OCI-LY3 (cell line): ENCODE measurements at regions not wholly inside any gene's neighbourhood (a gene's known extent, or its start where the extent isn't known, plus 50 kb on each side); places are given as distances from the start of the nearest gene placed in this dataset.

Experiments used
- H2AFZ ChIP-seq: fragments of 200-600, 300-600 bp; shearing (Covaris generic); 2 replicates; pipeline ENCODE4 v1.6.0; 2014; ENCODE audit warnings: antibody characterized with exemption, low read depth, low read length
- H3K27ac ChIP-seq: fragments of 200-600, 300-600 bp; sonication (generic); 2 replicates; pipeline ENCODE4 v1.5.1; 2014; ENCODE audit warnings: mild to moderate bottlenecking, low read length, moderate library complexity, mixed read lengths
- H3K27me3 ChIP-seq: fragments of 200-600, 300-600 bp; sonication (generic); 2 replicates; pipeline ENCODE4 v1.6.1; 2014; ENCODE audit warnings: low read depth, low read length, mixed read lengths
- H3K36me3 ChIP-seq: fragments of 200-600, 300-600 bp; sonication (generic); replicated peaks from 2 replicates; pipeline ENCODE3; 2014; ENCODE audit warnings: low read depth, low read length, mixed read lengths
- H3K4me1 ChIP-seq: fragments of 300-600, 200-600 bp; sonication (generic); 2 replicates; pipeline ENCODE4 v1.6.1; 2014; ENCODE audit warnings: low read length, mixed read lengths
- H3K4me2 ChIP-seq: fragments of 200-600, 300-600 bp; sonication (generic); 2 replicates; pipeline ENCODE4 v1.6.1; 2014; ENCODE audit warnings: low read length, mixed read lengths
- H3K4me3 ChIP-seq: fragments of 300-600, 200-600 bp; sonication (generic); 2 replicates; pipeline ENCODE4 v1.5.1; 2014; ENCODE audit warnings: antibody characterized with exemption, mild to moderate bottlenecking, low read length, moderate library complexity
- H3K79me2 ChIP-seq: fragments of 300-600, 200-600 bp; shearing (Covaris generic); 2 replicates; pipeline ENCODE4 v1.6.1; 2014; ENCODE audit warnings: mild to moderate bottlenecking, low read length, mixed read lengths
- H3K9ac ChIP-seq: fragments of 300-600, 200-600 bp; shearing (Covaris generic); 2 replicates; pipeline ENCODE4 v1.6.0; 2014; ENCODE audit warnings: mild to moderate bottlenecking, low read length, moderate library complexity
- H3K9me3 ChIP-seq: fragments of 200-600, 300-600 bp; shearing (Covaris generic); 2 replicates; pipeline ENCODE4 v1.6.1; 2014; ENCODE audit warnings: low read length, mixed read lengths; ENCODE audit not compliant: insufficient read depth
- H4K20me1 ChIP-seq: fragments of 200-600, 300-600 bp; sonication (generic); 2 replicates; pipeline ENCODE4 v1.6.1; 2016; ENCODE audit warnings: low read length, mixed read lengths; ENCODE audit not compliant: insufficient read depth
- EZH2phosphoT487 ChIP-seq: fragments of 200-600 bp; shearing (Covaris generic); IDR thresholded peaks from 2 replicates; pipeline ENCODE4 v1.6.1; 2018; ENCODE audit warnings: antibody characterized with exemption, mixed run types, low read depth
- TF ChIP-seq, protein P1 (sequence below): fragments of 200-600, 300-600 bp; sonication (generic); IDR thresholded peaks from 2 replicates; pipeline ENCODE4 v1.5.1; 2014; ENCODE audit warnings: antibody characterized with exemption, low read length, low read depth

DNA sequence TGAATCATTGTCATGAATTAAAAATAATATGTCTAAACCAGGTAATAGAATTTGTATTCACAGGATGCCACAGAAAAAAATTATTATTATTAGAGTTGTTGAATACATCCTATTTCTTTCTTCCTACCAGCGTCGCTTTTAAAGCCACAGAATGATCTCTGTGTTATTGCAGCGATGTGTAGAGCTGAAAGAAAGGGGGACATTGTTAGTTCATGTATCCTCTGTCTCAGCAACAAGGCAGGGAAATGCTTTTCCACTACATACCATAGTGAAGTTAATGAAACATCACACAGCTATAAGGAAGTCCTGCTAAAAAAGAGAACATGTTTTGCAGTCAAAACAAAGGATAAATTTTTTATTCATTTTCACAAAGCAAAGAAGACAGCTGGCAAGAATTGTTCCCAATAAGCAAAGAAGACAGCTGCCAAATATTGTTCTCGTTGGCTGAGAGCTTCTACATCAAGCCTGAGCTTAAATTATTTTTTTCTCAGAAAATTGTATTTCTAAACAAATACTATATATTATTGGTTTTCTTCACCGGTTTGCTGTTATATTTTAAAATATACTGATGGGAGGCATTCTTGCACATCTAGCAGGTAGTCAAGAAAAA is 1234.4 kb downstream of the SUCLG1 start:
- Histone ChIP-seq H3K4me3 (no peak overlapping the region), H3K79me2 (no peaks in the 10 kb centered on the region), H3K9me3 (no peaks in the 10 kb centered on the region), H3K9ac (no peak overlapping the region), H3K36me3 (no peaks in the 10 kb centered on the region), H3K27ac (no peak overlapping the region), H2AFZ (no peak overlapping the region), H3K4me2 (no peak overlapping the region), H3K27me3 (no peaks in the 10 kb centered on the region), H3K4me1 (no peaks in the 10 kb centered on the region), H4K20me1 (no peaks in the 10 kb centered on the region)
- TF ChIP-seq EZH2phosphoT487 = no peak
- TF ChIP-seq, protein P1, sequence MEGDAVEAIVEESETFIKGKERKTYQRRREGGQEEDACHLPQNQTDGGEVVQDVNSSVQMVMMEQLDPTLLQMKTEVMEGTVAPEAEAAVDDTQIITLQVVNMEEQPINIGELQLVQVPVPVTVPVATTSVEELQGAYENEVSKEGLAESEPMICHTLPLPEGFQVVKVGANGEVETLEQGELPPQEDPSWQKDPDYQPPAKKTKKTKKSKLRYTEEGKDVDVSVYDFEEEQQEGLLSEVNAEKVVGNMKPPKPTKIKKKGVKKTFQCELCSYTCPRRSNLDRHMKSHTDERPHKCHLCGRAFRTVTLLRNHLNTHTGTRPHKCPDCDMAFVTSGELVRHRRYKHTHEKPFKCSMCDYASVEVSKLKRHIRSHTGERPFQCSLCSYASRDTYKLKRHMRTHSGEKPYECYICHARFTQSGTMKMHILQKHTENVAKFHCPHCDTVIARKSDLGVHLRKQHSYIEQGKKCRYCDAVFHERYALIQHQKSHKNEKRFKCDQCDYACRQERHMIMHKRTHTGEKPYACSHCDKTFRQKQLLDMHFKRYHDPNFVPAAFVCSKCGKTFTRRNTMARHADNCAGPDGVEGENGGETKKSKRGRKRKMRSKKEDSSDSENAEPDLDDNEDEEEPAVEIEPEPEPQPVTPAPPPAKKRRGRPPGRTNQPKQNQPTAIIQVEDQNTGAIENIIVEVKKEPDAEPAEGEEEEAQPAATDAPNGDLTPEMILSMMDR = no peak

DNA sequence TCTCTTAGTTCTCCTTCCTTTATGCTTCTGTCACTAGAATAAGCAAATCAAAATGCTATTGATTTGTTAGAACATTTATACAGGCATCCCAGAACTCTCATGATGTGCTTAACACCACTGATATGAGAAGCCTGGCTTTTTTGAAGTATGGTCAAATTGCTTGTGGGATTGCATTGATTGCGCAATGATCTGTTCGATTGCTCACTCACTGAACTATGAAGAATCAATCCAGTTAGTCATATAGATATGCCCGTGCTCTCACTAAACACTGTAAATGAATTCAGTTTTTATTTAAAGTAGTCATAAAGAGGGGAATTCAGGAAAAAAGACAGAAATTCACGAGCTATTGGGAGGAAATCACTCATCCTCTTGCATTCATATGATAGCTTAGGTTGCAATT is 1237.8 kb downstream of the SUCLG1 start:
- Histone ChIP-seq H3K4me2 (no peak overlapping the region), H3K9me3 (no peaks in the 10 kb centered on the region)

DNA sequence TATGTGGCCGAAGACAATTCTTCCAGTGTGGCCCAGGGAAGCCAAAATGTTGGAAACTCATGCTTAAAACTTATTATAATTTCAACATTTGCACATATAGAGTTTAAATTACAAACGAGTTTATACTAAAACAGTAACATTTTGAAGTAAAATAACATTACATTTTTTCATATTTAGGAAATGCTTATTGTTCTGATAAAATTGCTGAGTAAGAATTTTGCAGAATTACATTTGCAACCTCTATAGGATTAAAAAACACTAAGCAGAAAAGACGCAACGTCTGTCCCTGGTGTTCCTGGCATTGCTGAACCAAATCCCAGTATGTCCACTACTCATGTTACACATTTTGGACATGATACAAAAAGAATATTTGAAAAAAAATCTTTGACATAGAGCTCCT is 1241.2 kb downstream of the SUCLG1 start:
- no peak overlapping the region for H3K27ac ChIP-seq

More for the DNA sequence above, 1237.8 kb downstream of the SUCLG1 start:
- H3K27me3 ChIP-seq = no peaks in the 10 kb centered on the region
- TF ChIP-seq, protein P1 = no peak
- TF ChIP-seq EZH2phosphoT487 = no peak
- no peak overlapping the region for H3K9ac ChIP-seq
- H2AFZ ChIP-seq = no peak overlapping the region
- no peaks in the 10 kb centered on the region for H4K20me1 ChIP-seq
- no peak overlapping the region for H3K4me3 ChIP-seq
- H3K79me2 ChIP-seq = no peaks in the 10 kb centered on the region
- no peak overlapping the region for H3K27ac ChIP-seq
- no peaks in the 10 kb centered on the region for H3K4me1 ChIP-seq
- no peaks in the 10 kb centered on the region for H3K36me3 ChIP-seq

DNA sequence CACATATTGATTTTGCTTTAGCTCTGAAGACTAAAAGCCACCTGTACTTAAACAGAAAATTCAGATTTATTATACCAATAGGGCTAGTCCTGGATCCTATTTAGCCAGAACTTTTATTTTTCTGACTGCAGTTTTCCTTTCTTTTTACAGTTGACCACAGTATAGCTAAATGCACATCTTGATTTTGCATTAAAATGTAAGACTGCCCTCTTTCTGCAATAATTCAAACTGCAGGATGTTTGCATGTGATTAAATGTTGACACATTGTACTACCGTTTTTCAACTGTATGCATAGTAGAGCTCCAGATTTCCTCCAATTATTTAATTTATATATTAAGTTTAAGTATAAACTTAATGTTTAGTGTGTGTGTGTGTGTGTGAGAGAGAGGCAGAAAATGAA is 1262.9 kb downstream of the SUCLG1 start:
- Histone ChIP-seq H3K27ac (no peak overlapping the region), H3K9ac (no peak overlapping the region), H3K4me1 (no peaks in the 10 kb centered on the region), H4K20me1 (no peaks in the 10 kb centered on the region), H3K4me2 (peak overlapping the region; percentile 21; the same call in 1 of the 2 replicates), H3K36me3 (no peaks in the 10 kb centered on the region), H3K4me3 (no peak overlapping the region), H3K27me3 (no peaks in the 10 kb centered on the region), H3K9me3 (no peaks in the 10 kb centered on the region), H3K79me2 (no peaks in the 10 kb centered on the region), H2AFZ (no peak overlapping the region)
- no peak for TF ChIP-seq EZH2phosphoT487
- TF ChIP-seq, protein P1 = peak; percentile 60

More for the DNA sequence above, 1241.2 kb downstream of the SUCLG1 start:
- Histone ChIP-seq H3K27me3 (no peaks in the 10 kb centered on the region), H3K4me1 (no peaks in the 10 kb centered on the region), H3K79me2 (no peaks in the 10 kb centered on the region), H2AFZ (no peak overlapping the region), H3K9me3 (no peaks in the 10 kb centered on the region), H3K4me2 (no peak overlapping the region), H3K9ac (no peak overlapping the region), H3K4me3 (no peak overlapping the region), H3K36me3 (no peaks in the 10 kb centered on the region), H4K20me1 (no peaks in the 10 kb centered on the region)
- no peak for TF ChIP-seq EZH2phosphoT487
- TF ChIP-seq, protein P1 = no peak
